RKO (cell line): ENCODE measurements at regions not wholly inside any gene's neighbourhood (a gene's known extent, or its start where the extent isn't known, plus 50 kb on each side); places are given as distances from the start of the nearest gene placed in this dataset.

Source experiments
- DNase-seq: peaks from one replicate; pipeline ENCODE4 v3.0.0-alpha.2; 2016; ENCODE audit warnings: low spot score

- DNase-seq, result no peak
These were observed 139.3 kb upstream of the COL5A1 start for GRCh38 chr9:134502266-134502791.

GRCh38 chr9:134502809-134503211, 138.8 kb upstream of the COL5A1 start:
- peak; percentile 60 for DNase-seq

DNA sequence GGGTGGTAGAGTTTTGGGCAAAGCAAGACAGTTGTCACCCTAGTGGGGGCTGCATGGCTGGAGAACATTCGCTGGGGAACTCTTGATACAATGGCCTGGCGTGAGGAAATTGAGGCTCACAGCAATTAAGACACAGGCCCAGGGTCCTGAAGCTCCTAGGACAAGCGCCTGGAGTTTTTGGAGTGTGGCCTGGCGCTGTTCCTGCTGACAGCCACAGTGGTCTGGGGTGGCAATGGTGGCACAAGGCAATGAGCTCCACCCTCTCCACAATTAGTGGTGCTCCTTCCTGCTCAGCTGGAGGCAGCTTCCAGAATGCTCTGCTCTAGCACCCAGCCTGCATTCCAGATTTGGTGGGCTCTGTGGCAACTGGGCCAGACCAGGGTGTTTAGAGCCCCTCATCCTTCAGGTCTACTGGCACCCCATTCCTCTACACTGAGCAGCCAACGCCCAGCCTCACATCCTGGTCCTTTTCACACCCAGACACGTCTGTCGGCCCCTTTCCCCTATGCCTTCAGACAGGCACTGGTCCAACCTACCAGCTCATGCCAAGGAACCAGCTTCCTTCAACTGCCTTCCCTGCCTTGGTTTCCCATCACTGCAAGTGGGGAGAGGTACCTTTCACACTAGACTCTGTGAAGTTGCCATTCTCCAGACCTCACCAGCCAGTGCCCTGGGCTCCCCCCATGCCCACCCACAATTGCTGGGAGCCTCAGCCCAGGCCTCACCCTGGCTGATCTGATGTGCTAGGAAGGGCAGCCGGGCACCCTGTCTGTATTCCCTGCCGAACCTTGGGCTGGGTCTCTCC, 138.1 kb upstream of the COL5A1 start:
- DNase-seq, result no peak

- no peak for DNase-seq
These were observed 137.6 kb upstream of the COL5A1 start for GRCh38 chr9:134504106-134504385.

DNA sequence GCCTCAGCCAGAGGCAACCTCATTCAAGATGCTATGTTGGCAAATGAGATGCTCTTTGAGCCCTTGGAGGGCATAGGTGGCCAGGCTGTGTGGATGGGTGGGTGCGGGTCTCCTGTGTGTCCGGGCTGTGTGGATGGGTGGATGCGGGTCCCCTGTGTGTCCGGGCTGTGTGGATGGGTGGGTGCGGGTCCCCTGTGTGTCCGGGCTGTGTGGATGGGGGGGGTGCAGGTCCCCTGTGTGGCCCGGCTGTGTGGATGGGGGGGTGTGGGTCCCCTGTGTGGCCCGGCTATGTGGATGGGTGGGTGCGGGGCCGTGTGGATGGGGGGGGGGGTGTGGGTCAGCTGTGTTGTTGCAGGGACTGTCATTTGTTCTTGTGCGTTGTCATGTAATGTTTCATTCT, 136.6 kb upstream of the COL5A1 start:
- no peak for DNase-seq

- no peak for DNase-seq
These were observed 132.3 kb upstream of the COL5A1 start for GRCh38 chr9:134509281-134509680.

- DNase-seq, result no peak
These were observed 131.8 kb upstream of the COL5A1 start for GRCh38 chr9:134509817-134510216.

- DNase-seq, result no peak
These were observed 127.1 kb upstream of the COL5A1 start for GRCh38 chr9:134514503-134514902.

- no peak for DNase-seq
These were observed 126.4 kb upstream of the COL5A1 start for GRCh38 chr9:134515026-134515821.

- no peak for DNase-seq
These were observed 125.1 kb upstream of the COL5A1 start for GRCh38 chr9:134516464-134516863.

GRCh38 chr9:134517069-134517680, 124.4 kb upstream of the COL5A1 start:
- DNase-seq, result no peak

- DNase-seq, result no peak
These were observed 123.5 kb upstream of the COL5A1 start for GRCh38 chr9:134518004-134518606.

GRCh38 chr9:134519375-134520070, 122.1 kb upstream of the COL5A1 start:
- DNase-seq, result no peak

DNA sequence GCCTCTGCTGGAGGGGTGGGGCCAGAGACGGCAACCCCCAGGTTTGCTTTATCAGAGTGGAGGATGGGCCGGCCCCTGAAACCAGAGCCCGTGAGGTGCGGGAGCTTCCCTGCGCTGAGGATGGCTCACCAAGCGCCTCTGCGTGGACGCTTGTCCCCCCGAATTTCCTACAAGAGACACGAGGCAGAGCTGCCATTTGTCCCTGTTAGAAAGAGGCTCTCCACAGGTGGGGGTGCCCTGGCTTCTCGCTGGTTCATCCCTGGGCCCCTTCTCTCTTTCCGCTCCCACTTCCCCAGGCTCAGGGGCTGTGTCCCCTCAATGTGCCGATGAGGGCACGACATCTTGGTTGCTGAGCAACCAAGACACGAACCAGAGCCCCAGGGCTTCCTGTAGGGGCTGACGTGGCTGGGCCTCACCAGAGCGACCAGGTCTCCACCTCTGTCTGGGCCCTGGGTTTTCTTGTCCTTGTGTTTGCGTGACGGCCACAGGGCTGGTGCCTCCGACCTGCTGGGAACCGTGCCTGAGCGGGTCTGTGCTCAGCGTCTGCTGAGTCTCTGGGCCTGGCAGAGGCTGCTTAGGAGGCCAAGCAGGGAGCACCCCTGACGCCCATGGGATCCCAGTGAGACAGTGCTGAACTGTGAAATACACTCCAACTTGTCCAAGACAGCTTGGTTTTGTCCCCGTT, 119.6 kb upstream of the COL5A1 start:
- no peak for DNase-seq

- no peak for DNase-seq
These were observed 119.1 kb upstream of the COL5A1 start for GRCh38 chr9:134522502-134522848.

- no peak for DNase-seq
These were observed 118.6 kb upstream of the COL5A1 start for GRCh38 chr9:134522976-134523375.

GRCh38 chr9:134525070-134525815, 116.4 kb upstream of the COL5A1 start:
- DNase-seq, result no peak

GRCh38 chr9:134525841-134526583, 115.6 kb upstream of the COL5A1 start:
- DNase-seq, result no peak

- no peak for DNase-seq
These were observed 114.8 kb upstream of the COL5A1 start for GRCh38 chr9:134526584-134527477.
